OCI-LY1 (cell line): ENCODE measurements at regions not wholly inside any gene's neighbourhood (a gene's known extent, or its start where the extent isn't known, plus 50 kb on each side); places are given as distances from the start of the nearest gene placed in this dataset.
"Not testable (repeated sequence)": the region's sequence is repeated elsewhere in the genome, so short reads cannot be mapped to it uniquely, and the experiment has no call there.

Source experiments
- H2AFZ ChIP-seq: fragments of 200-600 bp; sonication (generic), shearing (Covaris generic); 2 replicates; pipeline ENCODE4 v1.6.0; 2014; ENCODE audit warnings: antibody characterized with exemption, mild to moderate bottlenecking, low read length
- H3F3A ChIP-seq: fragments of 200-600 bp; sonication (generic), shearing (Covaris generic); 2 replicates; pipeline ENCODE4 v1.6.0; 2014; ENCODE audit warnings: mild to moderate bottlenecking, antibody characterized with exemption, low read length, moderate library complexity; ENCODE audit not compliant: insufficient read depth
- H3K27ac ChIP-seq: fragments of 200-600 bp; sonication (generic); 2 replicates; pipeline ENCODE4 v1.5.1; 2014; ENCODE audit warnings: low read length, mixed run types, mild to moderate bottlenecking, low read depth; ENCODE audit not compliant: poor library complexity, severe bottlenecking
- H3K27me3 ChIP-seq: fragments of 200-600 bp; sonication (generic); 2 replicates; pipeline ENCODE4 v1.6.0; 2014; ENCODE audit warnings: antibody characterized with exemption, mild to moderate bottlenecking, low read length, moderate library complexity; ENCODE audit not compliant: insufficient read depth
- H3K36me3 ChIP-seq: fragments of 200-600 bp; sonication (generic); 2 replicates; pipeline ENCODE4 v1.6.1; 2014; ENCODE audit warnings: mild to moderate bottlenecking, antibody characterized with exemption, low read length, moderate library complexity, mixed read lengths; ENCODE audit not compliant: insufficient read depth
- H3K4me1 ChIP-seq: fragments of 200-600 bp; sonication (generic); 2 replicates; pipeline ENCODE4 v1.5.1; 2014; ENCODE audit warnings: mild to moderate bottlenecking, low read length, moderate library complexity; ENCODE audit not compliant: insufficient read depth, severe bottlenecking
- H3K4me2 ChIP-seq: fragments of 200-600 bp; sonication (generic), shearing (Covaris generic); 2 replicates; pipeline ENCODE4 v1.6.1; 2014; ENCODE audit warnings: low read length
- H3K4me3 ChIP-seq: fragments of 200-600 bp; sonication (generic); 2 replicates; pipeline ENCODE4 v1.5.1; 2014; ENCODE audit warnings: low read length, low read depth, mild to moderate bottlenecking, mixed read lengths; ENCODE audit not compliant: poor library complexity, severe bottlenecking
- H3K79me2 ChIP-seq: fragments of 200-600 bp; shearing (Covaris generic); 2 replicates; pipeline ENCODE4 v1.6.1; 2016; ENCODE audit warnings: mixed run types, low read length, mixed read lengths; ENCODE audit not compliant: insufficient read depth
- H3K9ac ChIP-seq: fragments of 200-600 bp; sonication (generic), shearing (Covaris generic); 2 replicates; pipeline ENCODE4 v1.6.1; 2014; ENCODE audit warnings: mild to moderate bottlenecking, low read length, mixed read lengths
- H3K9me2 ChIP-seq: fragments of 200-600 bp; sonication (generic), shearing (Covaris generic); 2 replicates; pipeline ENCODE4 v1.6.1; 2014; ENCODE audit warnings: low read depth, mild to moderate bottlenecking, low read length, mixed read lengths
- H3K9me3 ChIP-seq: fragments of 200-600 bp; shearing (Covaris generic); 2 replicates; pipeline ENCODE4 v1.6.1; 2014; ENCODE audit warnings: low read length, mixed read lengths
- H4K20me1 ChIP-seq: fragments of 200-600 bp; sonication (generic), shearing (Covaris generic); 2 replicates; pipeline ENCODE4 v1.6.0; 2016; ENCODE audit warnings: mild to moderate bottlenecking, low read length; ENCODE audit not compliant: insufficient read depth
- EZH2 ChIP-seq: fragments of 200-600 bp; sonication (generic), shearing (Covaris generic); IDR thresholded peaks from 2 replicates; pipeline ENCODE4 v1.8.0; 2017; ENCODE audit warnings: borderline replicate concordance, mixed run types, mild to moderate bottlenecking, antibody characterized with exemption, low read length, moderate library complexity, mixed read lengths
- TF ChIP-seq, protein P1 (sequence below): fragments of 200-600 bp; sonication (generic), shearing (Covaris generic); IDR thresholded peaks from 2 replicates; pipeline ENCODE4 v1.5.1; 2017; ENCODE audit warnings: mild to moderate bottlenecking, antibody characterized with exemption, low read length, moderate library complexity, mixed read lengths

DNA sequence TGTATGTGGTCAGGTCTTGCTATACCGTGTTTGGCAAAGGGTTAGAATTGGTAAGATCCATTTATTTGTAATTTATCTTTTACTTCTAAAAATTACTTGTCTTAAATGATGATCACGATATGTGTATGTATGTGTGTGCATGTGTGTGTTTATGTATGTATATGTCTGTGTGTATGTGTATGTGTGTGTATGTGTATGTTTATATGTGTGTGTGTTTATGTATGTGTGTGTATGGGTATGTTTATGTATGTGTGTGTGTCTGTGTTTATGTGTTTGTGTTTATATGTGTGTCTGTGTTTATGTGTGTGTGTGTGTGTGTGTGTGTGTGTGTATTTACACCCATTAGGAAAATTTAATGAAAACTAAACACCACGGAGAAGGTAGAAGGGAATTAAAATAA lies 176.9 kb upstream of the FZD8 start:
- H3F3A ChIP-seq: no peaks in the 10 kb centered on the region
- no peak overlapping the region for H2AFZ ChIP-seq
- no peaks in the 10 kb centered on the region for H3K9me2 ChIP-seq
- no peak overlapping the region for H3K27ac ChIP-seq
- H4K20me1 ChIP-seq: no peaks in the 10 kb centered on the region
- H3K4me3 ChIP-seq: no peak overlapping the region
- H3K9me3 ChIP-seq: no peaks in the 10 kb centered on the region
- H3K27me3 ChIP-seq: no peaks in the 10 kb centered on the region
- no peaks in the 10 kb centered on the region for H3K79me2 ChIP-seq
- H3K4me2 ChIP-seq: no peak overlapping the region
- H3K4me1 ChIP-seq: peaks cover 28% of the 10 kb centered on the region
- TF ChIP-seq, protein P1, sequence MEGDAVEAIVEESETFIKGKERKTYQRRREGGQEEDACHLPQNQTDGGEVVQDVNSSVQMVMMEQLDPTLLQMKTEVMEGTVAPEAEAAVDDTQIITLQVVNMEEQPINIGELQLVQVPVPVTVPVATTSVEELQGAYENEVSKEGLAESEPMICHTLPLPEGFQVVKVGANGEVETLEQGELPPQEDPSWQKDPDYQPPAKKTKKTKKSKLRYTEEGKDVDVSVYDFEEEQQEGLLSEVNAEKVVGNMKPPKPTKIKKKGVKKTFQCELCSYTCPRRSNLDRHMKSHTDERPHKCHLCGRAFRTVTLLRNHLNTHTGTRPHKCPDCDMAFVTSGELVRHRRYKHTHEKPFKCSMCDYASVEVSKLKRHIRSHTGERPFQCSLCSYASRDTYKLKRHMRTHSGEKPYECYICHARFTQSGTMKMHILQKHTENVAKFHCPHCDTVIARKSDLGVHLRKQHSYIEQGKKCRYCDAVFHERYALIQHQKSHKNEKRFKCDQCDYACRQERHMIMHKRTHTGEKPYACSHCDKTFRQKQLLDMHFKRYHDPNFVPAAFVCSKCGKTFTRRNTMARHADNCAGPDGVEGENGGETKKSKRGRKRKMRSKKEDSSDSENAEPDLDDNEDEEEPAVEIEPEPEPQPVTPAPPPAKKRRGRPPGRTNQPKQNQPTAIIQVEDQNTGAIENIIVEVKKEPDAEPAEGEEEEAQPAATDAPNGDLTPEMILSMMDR: no peak
- TF ChIP-seq EZH2: no peak
- no peak overlapping the region for H3K9ac ChIP-seq
- no peaks in the 10 kb centered on the region for H3K36me3 ChIP-seq

DNA sequence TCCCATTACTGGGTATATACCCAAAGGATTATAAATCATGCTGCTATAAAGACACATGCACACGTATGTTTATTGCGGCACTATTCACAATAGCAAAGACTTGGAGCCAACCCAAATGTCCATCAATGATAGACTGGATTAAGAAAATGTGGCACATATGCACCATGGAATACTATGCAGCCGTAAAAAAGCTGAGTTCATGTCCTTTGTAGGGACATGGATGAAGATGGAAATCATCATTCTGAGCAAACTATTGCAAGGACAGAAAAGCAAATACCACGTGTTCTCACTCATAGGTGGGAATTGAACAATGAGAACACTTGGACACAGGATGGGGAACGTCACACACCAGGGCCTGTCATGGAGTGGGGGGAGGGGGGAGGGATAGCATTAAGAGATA lies 175.0 kb upstream of the FZD8 start:
- H2AFZ ChIP-seq, H3K9ac ChIP-seq, H3K4me2 ChIP-seq, H3K9me2 ChIP-seq, H3K9me3 ChIP-seq, H3F3A ChIP-seq, H3K36me3 ChIP-seq, H3K27me3 ChIP-seq, H4K20me1 ChIP-seq, H3K79me2 ChIP-seq, H3K27ac ChIP-seq, H3K4me3 ChIP-seq: not testable (repeated sequence)
- peaks cover 20% of the 10 kb centered on the region for H3K4me1 ChIP-seq

- Histone ChIP-seq H3K9me3 (no peaks in the 10 kb centered on the region), H3K4me2 (no peak overlapping the region), H3K9me2 (no peaks in the 10 kb centered on the region)
Measured at GRCh38 chr10:35813219-35813618, 171.1 kb upstream of the FZD8 start.

GRCh38 chr10:35808344-35808743 lies 166.2 kb upstream of the FZD8 start:
- Histone ChIP-seq H3F3A (no peaks in the 10 kb centered on the region), H3K4me3 (no peak overlapping the region), H3K27ac (no peak overlapping the region), H3K9ac (no peak overlapping the region), H3K9me3 (no peaks in the 10 kb centered on the region), H2AFZ (no peak overlapping the region), H3K4me1 (no peaks in the 10 kb centered on the region), H3K4me2 (no peak overlapping the region), H4K20me1 (no peaks in the 10 kb centered on the region), H3K36me3 (no peaks in the 10 kb centered on the region), H3K79me2 (no peaks in the 10 kb centered on the region), H3K9me2 (no peaks in the 10 kb centered on the region), H3K27me3 (no peaks in the 10 kb centered on the region)
- TF ChIP-seq EZH2: no peak
- TF ChIP-seq, protein P1: no peak

More at GRCh38 chr10:35813219-35813618, 171.1 kb upstream of the FZD8 start:
- no peaks in the 10 kb centered on the region for H3K79me2 ChIP-seq
- no peak overlapping the region for H2AFZ ChIP-seq
- no peaks in the 10 kb centered on the region for H4K20me1 ChIP-seq
- no peaks in the 10 kb centered on the region for H3K27me3 ChIP-seq
- H3K4me1 ChIP-seq: no peaks in the 10 kb centered on the region
- TF ChIP-seq, protein P1: no peak
- no peak for TF ChIP-seq EZH2
- no peak overlapping the region for H3K27ac ChIP-seq
- H3F3A ChIP-seq: no peaks in the 10 kb centered on the region
- H3K4me3 ChIP-seq: no peak overlapping the region
- H3K36me3 ChIP-seq: no peaks in the 10 kb centered on the region
- no peak overlapping the region for H3K9ac ChIP-seq
